Hindlimb muscle (tissue), 1 donor: ENCODE measurements at regions not wholly inside any gene's neighbourhood (a gene's known extent, or its start where the extent isn't known, plus 50 kb on each side); places are given as distances from the start of the nearest gene placed in this dataset.

Source experiments
- DNase-seq: peaks from one replicate; pipeline ENCODE4 v3.0.0-alpha.2; 2013

DNA sequence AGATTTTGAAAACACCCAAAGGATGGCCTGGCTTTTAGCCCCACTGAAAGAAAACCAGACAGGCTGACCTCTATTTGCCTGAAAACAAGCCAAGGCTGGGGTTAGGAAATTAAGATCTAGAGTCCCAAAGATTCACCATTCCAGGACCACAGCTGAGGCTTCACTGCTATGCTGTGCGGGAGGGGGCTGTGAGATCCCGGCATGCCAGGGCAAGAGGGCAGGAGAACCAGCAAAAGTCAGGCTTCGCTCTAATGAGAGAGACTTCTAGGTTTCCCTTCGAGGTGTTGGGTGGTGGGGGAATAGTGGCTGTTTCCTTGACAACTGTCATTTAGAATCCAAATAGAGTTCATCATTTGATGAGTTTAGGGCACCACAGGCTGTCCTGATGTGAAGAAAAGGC is 152.9 kb upstream of the NFIB start:
- DNase-seq: no peak

DNA sequence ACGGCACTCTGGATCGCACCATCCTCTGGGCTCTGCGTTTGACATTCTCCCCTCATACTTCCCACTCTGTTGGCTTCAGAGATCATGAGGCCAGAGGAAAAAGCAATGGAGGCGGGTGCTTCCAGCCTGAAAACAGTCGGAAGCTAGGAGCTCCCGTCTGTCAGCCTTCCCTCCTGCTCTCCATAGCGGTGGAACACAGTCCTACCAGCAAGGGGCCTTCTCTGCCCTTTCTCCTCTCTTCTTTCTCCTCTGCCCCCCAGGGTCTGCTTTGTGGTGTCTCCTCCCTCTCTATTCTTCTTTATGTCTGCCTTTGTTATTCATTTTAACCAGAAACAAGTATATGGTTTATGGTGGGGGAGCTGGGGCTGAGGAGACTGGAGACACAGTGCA is 152.5 kb upstream of the NFIB start:
- no peak for DNase-seq

GRCh38 chr9:14462950-14463349 is 149.0 kb upstream of the NFIB start:
- no peak for DNase-seq

GRCh38 chr9:14455243-14455642 is 141.3 kb upstream of the NFIB start:
- DNase-seq: no peak

DNA sequence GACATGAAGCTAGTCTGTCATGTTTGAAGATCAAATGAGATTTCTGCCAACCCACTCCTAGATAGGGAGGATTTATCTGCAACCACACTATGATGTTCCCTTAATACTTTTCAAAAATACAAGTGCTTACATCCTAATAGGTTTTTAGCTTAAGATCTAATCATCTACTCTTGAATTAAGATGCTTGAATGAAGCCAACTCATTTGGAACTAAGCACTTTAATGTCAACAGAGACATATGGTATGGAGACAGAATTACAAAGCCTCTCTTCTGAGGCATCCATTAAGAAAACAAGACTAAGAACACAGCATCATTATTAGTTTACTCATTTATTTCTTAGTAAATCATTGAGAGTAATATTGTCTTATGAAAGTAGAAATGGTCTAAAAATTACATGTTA is 139.3 kb upstream of the NFIB start:
- no peak for DNase-seq

- no peak for DNase-seq
These were observed 138.6 kb upstream of the NFIB start for GRCh38 chr9:14452539-14452938.

DNA sequence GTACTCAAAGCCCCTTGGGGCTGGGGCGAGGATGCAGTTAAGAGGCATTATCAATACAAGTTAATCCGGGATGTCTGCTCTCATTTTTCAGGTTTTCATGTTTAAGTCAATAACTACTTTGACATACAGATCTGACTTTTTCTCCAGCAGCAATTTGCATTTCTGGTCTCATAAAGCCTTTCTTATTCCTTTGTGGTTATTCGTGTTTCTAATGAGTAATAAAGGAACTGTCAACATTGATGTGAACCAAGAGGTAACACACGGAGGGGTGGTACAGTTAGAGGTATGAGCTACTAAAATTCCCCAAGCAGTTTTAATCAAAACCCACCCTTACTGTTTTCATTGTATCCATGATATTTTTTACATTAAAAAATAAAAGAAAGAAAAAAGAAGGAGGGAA is 138.0 kb upstream of the NFIB start:
- DNase-seq: no peak

GRCh38 chr9:14447103-14447502 is 133.2 kb upstream of the NFIB start:
- no peak for DNase-seq

DNA sequence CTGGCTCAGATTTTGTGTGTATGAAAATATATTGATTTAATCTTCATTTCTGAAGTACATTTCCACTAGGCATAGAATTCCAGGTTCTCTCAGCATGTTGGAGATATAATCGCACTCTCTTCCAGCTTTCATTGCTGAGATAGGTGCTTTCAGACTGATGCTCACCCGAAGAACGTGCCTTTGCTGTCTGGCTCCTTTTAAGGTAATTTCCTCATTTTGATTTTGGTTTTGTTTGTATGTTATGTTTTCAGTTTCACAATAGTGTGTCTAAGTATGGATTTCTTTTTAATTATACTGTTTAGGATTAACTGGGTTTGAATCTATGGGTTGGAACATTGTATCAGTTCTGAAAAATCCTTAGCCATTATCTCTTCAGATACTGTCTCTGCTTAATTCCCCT is 132.0 kb upstream of the NFIB start:
- no peak for DNase-seq

GRCh38 chr9:14442956-14443355 is 129.0 kb upstream of the NFIB start:
- DNase-seq: no peak

GRCh38 chr9:14441976-14442651 is 128.2 kb upstream of the NFIB start:
- no peak for DNase-seq

DNA sequence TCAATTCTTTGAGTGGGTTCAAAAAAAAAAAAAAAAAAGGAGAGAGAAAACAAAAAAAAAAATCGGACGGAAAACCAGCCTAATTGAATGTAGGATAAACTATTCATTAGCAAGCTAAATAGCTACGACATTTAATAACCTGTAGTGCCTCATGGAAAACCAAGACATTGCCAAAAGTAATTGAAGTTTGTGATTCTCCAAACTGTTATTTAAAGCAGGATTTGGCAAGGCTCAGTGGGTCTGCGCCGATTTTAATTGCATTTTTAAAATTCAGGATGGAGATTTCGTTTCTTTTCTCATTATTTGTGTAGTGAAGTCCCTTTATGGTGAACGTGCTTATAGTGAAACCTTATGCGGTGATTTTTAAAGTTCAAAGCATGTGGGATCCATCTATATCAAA is 127.2 kb upstream of the NFIB start:
- no peak for DNase-seq

DNA sequence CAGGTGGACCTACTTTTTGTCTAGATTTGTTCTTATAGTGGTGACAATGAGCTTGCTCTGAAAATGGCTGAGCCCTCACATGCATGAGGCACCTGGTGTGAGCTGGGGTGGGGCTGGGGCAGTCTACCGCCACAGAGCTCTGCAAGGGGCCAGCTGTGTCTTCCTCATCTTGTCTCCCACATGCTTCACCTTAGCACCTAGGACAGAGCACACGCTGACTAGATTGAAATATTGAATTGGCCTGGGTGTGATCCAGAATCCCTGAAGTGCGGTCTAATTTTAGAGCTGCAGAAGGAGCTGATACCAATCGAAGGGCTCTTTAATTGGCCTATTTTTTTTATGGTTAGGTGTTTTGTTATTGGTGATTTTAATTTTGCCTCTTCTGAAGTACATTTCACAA is 126.1 kb upstream of the NFIB start:
- no peak for DNase-seq

DNA sequence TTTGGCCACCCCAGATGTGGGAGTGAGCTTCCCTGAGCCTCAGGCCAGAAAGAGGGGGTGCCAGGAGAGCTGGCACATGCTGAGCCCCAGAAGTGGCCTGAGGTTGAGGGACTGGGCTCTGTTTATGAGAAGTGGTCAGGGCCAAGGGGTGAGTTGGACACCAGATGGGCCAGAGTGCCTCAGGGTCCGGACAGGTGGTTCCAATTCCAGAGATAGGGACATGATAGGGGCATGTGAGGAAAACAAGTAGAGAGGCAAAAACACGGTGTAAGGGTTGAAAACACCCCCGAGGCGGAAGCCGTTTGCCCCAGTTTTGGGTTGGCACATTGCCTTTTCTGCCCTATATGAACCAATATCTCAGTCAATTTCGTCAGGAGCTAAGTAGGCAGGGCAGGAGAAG is 125.6 kb upstream of the NFIB start:
- DNase-seq: no peak

DNA sequence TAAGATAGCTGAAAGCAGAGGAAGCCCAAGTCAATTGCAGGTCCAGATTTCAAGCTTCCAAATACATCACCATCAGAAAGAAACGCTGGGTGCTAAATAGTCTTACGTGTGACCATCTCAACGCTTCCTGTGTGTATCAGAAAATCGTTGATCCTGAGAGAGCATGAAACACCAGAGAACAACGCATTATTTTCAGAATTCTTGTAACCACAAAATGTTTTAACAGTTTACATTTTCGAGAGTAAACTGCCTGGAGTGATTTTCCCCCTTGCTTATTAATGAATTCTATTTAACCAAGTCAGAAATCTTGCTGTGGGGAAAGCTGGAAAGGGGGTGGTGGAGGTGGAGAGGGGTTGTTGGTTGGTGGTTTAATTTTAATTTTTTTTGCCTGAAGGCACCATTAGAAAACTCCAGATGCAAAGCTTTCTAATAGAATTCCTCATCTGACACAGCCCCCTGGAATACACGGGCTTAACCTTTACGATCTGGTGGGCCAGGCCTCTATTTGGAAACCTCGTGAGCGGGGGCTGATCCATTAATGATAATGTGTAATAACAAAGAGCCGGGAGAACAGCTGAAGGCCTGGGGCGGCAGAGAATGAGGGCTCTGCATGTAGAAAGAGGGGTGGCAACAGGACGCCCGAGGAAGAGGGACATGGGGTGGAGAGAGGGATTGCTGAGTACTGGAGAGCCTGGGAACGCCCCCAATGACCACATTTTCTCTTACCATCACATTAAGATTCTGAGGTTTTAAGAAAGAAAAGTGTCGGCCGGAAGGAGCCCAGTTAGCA is 124.5 kb upstream of the NFIB start:
- DNase-seq: no peak

GRCh38 chr9:14437354-14438231 is 123.7 kb upstream of the NFIB start:
- DNase-seq: no peak

DNA sequence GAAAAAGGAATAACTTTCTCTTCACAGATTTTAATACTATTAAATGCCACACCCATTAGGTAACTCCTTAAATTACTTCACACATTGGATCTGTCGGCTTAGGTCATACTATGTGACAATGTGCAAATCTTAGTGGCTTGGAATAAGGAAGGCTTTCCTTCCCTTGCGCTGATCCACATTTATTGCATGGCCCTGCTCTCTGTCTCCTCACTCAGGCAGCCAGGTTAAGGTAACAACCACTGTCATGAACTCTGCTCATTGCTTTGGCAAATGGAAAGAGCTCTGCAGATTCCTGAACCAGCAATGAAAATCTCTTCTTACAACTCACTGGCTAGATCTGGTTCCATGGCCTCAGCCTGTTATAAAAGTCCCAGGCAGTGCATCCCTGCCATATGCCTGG is 121.9 kb upstream of the NFIB start:
- DNase-seq: no peak

GRCh38 chr9:14434971-14435718 is 121.2 kb upstream of the NFIB start:
- DNase-seq: no peak

DNA sequence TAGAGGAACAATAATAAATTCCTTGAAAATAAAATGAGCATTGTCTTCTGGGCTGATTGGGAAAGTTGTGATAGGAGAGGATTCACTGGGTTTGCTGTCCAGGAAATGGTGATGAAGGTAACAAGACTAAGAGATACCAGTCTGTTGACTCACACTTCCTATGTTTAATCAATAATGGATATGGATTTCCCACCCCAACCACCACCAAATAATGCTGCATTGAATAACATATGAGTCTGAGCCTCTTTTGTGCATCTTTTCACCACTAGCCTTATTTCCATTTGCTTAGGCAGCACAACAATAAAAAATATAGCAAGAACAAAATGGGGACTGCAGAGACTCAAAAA is 120.2 kb upstream of the NFIB start:
- DNase-seq: no peak

GRCh38 chr9:14433351-14434157 is 119.6 kb upstream of the NFIB start:
- DNase-seq: peak; percentile 74

DNA sequence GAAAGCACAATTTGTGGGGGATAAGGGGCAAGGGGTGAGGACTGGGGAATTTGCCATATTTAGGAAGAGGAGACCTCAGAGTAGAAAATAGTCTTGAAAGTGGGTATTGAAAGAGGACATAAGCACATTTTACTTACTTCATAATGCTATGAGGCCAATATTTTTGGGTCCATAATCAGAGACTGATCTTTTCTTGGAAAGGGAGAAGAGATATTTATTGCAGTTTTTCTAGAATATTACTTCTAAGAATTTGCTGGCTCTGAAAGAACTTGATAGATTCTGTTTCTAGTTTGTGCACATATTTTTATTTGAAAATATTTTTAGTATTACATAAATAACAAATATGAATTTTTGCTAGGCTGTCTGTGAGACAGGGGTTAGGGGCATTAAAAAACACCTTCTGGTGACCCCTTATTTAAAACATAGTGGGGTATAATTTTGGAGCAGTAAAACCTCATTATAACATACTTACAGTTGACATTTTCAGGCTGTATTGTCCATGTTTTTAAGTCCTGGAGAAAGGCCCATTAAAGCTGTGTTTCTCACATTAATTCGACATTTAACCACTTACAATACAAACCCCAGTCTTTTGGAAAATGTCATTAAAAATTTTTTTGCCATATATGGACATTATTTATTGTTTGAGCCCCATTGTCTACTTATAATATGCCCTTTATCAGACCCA is 118.9 kb upstream of the NFIB start:
- no peak for DNase-seq
